Endothelial cell (in vitro differentiated cells): ENCODE measurements at regions not wholly inside any gene's neighbourhood (a gene's known extent, or its start where the extent isn't known, plus 50 kb on each side); places are given as distances from the start of the nearest gene placed in this dataset.

Experiments
- DNase-seq: peaks from one replicate; pipeline ENCODE4 v3.0.0; 2021; ENCODE audit warnings: low spot score
- H3K27ac Mint-ChIP-seq: one replicate; pipeline ENCODE4 v1.8.0; 2021; ENCODE audit warnings: mixed read lengths, inconsistent platforms; ENCODE audit not compliant: unreplicated experiment
- H3K27me3 Mint-ChIP-seq: one replicate; pipeline ENCODE4 v1.8.0; 2021; ENCODE audit warnings: mild to moderate bottlenecking, moderate library complexity, mixed read lengths, inconsistent platforms; ENCODE audit not compliant: unreplicated experiment
- H3K36me3 Mint-ChIP-seq: one replicate; pipeline ENCODE4 v1.8.0; 2021; ENCODE audit warnings: mild to moderate bottlenecking, low read depth, mixed read lengths, inconsistent platforms; ENCODE audit not compliant: unreplicated experiment
- H3K4me1 Mint-ChIP-seq: one replicate; pipeline ENCODE4 v1.8.0; 2021; ENCODE audit warnings: mild to moderate bottlenecking, mixed read lengths, inconsistent platforms; ENCODE audit not compliant: unreplicated experiment
- H3K4me3 Mint-ChIP-seq: one replicate; pipeline ENCODE4 v1.8.0; 2021; ENCODE audit warnings: mild to moderate bottlenecking, mixed read lengths, inconsistent platforms; ENCODE audit not compliant: unreplicated experiment
- H3K9me3 Mint-ChIP-seq: one replicate; pipeline ENCODE4 v1.8.0; 2021; ENCODE audit warnings: mixed read lengths, inconsistent platforms; ENCODE audit not compliant: unreplicated experiment
- TF ChIP-seq, protein P1 (sequence below): fragments of 200-600 bp; sonication (generic); IDR thresholded peaks from one replicate; pipeline ENCODE4 v1.5.0; 2021; ENCODE audit warnings: antibody characterized with exemption; ENCODE audit not compliant: unreplicated experiment

DNA sequence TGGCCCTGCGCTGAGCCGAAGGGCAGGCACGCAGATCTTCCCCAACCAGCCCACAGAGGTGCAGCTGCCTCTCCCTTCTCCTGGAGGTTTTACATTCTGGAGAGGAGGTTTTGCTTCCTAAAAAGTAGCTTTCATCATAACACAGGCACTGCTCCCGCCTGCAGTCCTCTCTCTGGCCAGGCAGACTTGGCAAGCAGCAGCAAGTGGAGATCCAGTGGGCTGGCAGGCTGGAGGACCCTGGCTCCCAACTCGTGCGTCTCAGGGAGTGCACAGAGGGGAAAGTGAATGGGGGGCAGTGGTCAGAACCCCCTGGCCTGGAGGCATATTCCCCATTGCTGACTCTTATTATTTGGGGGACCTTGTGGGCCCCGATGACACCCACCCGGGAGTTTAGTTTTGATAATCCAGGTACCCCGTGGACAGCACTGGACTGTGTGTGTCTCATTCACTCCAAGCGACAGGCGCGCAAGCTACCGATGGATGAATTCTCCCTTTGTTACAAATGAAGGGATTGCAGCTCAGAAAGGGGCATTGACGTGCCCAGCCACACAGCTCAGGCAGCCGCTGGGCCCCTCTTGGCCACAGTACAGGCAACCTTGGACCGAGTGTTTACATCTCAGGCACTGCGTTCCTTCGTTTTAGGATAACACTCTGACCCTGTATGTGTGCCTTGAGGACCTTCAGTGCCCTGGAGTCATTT lies 1223.9 kb downstream of the BRD1 start:
- DNase-seq: no peak
- no peaks in the 10 kb centered on the region for H3K36me3 Mint-ChIP-seq
- TF ChIP-seq, protein P1, sequence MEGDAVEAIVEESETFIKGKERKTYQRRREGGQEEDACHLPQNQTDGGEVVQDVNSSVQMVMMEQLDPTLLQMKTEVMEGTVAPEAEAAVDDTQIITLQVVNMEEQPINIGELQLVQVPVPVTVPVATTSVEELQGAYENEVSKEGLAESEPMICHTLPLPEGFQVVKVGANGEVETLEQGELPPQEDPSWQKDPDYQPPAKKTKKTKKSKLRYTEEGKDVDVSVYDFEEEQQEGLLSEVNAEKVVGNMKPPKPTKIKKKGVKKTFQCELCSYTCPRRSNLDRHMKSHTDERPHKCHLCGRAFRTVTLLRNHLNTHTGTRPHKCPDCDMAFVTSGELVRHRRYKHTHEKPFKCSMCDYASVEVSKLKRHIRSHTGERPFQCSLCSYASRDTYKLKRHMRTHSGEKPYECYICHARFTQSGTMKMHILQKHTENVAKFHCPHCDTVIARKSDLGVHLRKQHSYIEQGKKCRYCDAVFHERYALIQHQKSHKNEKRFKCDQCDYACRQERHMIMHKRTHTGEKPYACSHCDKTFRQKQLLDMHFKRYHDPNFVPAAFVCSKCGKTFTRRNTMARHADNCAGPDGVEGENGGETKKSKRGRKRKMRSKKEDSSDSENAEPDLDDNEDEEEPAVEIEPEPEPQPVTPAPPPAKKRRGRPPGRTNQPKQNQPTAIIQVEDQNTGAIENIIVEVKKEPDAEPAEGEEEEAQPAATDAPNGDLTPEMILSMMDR: no peak
- H3K27me3 Mint-ChIP-seq: peaks cover 6% of the 10 kb centered on the region
- no peaks in the 10 kb centered on the region for H3K9me3 Mint-ChIP-seq
- H3K27ac Mint-ChIP-seq: no peak overlapping the region
- no peak overlapping the region for H3K4me3 Mint-ChIP-seq
- H3K4me1 Mint-ChIP-seq: peaks cover 6% of the 10 kb centered on the region

DNA sequence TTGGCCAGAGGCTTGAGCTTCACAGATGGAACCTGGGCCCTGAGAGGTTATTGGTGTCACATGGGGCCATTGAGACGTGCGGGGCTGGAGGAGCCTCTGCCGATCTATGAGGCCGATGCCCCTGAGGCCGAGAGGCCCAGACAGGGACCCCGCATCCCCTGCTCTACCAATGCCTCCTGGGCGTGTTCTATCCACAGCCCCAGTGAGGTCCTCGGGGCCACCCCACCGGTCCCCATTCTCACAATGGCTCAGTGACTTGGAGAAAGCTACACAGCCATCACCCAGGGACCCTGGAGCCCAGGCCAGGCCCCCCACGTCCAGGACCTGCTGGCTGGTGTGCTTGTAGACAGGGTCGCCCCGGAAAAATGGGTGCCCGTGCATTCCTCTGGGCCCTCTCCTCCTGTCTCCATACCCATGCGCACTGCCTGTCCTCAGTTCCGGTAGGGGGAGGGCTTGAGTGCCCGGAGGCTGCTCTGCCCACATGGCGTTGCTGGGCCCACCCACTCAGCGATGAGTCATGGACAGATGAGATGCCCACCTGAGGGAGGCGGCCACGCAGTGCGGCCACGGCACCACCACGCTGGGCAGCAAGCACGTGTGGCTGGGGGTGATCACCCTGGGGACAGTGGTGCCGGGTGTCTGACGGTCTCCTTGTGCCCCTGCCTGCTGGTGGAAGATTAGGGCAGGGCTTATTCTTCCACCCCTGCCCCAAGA lies 1224.7 kb downstream of the BRD1 start:
- DNase-seq: no peak
- H3K27ac Mint-ChIP-seq: no peak overlapping the region
- H3K4me1 Mint-ChIP-seq: no peaks in the 10 kb centered on the region
- TF ChIP-seq, protein P1: no peak
- no peak overlapping the region for H3K4me3 Mint-ChIP-seq
- no peaks in the 10 kb centered on the region for H3K36me3 Mint-ChIP-seq
- H3K9me3 Mint-ChIP-seq: no peaks in the 10 kb centered on the region
- peaks cover 6% of the 10 kb centered on the region for H3K27me3 Mint-ChIP-seq

DNA sequence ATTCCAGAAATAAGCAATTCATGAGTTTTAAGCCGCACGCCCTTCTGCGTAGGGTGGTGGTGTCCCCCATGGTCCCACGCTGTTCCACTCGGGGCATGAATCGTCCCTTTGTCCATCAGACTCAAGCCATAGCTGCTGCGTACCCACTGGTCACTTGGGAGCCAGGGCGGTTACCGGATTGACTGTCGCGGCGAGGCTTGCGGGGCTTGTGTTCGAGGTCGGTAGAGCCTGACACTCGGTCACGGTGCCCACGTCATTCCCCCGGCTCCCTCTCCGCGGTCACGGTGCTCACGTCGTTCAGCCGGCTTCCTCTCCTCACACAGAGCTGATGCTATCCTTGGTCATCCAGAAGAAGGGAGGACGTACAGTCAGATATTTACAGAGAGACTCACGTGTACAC lies 1227.0 kb downstream of the BRD1 start:
- TF ChIP-seq, protein P1: no peak
- H3K27me3 Mint-ChIP-seq: peaks cover 6% of the 10 kb centered on the region
- no peaks in the 10 kb centered on the region for H3K4me1 Mint-ChIP-seq
- no peak overlapping the region for H3K27ac Mint-ChIP-seq
- no peaks in the 10 kb centered on the region for H3K9me3 Mint-ChIP-seq
- DNase-seq: no peak
- no peaks in the 10 kb centered on the region for H3K36me3 Mint-ChIP-seq
- no peak overlapping the region for H3K4me3 Mint-ChIP-seq

DNA sequence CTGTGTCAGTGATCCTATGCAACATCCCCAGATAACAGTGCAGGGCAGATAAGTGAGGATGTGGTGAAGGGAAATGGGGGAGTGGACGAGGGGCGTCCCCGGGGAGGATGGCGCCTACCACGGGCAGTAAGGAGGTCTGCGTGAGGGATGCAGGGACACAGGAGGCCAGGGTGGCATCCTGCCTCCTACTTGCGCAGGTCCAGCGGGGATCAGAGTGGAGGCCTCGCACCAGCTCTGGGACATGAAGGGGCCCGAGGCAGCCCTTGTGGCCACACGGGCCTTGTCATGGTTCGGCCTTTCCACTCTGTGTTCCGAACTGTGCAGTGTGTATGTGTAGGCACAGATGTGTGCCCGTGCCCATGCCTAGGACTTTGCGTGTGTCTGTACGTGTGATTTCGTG lies 1227.5 kb downstream of the BRD1 start:
- no peak overlapping the region for H3K27ac Mint-ChIP-seq
- no peaks in the 10 kb centered on the region for H3K9me3 Mint-ChIP-seq
- no peaks in the 10 kb centered on the region for H3K4me1 Mint-ChIP-seq
- TF ChIP-seq, protein P1: no peak
- no peak for DNase-seq
- no peak overlapping the region for H3K4me3 Mint-ChIP-seq
- peaks cover 6% of the 10 kb centered on the region for H3K27me3 Mint-ChIP-seq
- no peaks in the 10 kb centered on the region for H3K36me3 Mint-ChIP-seq

DNA sequence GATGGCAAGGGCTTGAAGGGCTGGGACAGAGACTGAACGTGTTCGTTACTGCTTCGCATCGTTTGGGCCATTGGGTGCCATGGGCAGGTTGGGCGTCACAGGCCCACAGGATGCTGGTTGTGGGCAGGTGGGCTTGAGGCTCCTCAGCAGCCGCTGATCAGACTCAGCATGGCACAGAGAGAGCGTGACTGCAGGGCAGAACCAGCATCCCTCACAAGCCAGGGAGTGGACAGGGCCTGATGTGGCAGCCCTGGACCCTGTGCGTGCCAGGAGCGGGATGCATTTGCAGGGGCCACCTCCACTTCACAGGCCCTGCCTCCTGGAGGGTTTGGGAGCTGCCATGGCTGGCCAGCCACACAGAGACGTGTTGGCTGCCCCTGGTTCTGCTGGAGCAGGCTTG lies 1228.3 kb downstream of the BRD1 start:
- H3K4me1 Mint-ChIP-seq: no peaks in the 10 kb centered on the region
- H3K9me3 Mint-ChIP-seq: no peaks in the 10 kb centered on the region
- no peak for DNase-seq
- TF ChIP-seq, protein P1: no peak
- H3K4me3 Mint-ChIP-seq: no peak overlapping the region
- H3K27ac Mint-ChIP-seq: no peak overlapping the region
- peaks cover 6% of the 10 kb centered on the region for H3K27me3 Mint-ChIP-seq
- no peaks in the 10 kb centered on the region for H3K36me3 Mint-ChIP-seq
